ENCODE measurements at regions not wholly inside any gene's neighbourhood (a gene's known extent, or its start where the extent isn't known, plus 50 kb on each side); places are given as distances from the start of the nearest gene placed in this dataset.

DNA sequence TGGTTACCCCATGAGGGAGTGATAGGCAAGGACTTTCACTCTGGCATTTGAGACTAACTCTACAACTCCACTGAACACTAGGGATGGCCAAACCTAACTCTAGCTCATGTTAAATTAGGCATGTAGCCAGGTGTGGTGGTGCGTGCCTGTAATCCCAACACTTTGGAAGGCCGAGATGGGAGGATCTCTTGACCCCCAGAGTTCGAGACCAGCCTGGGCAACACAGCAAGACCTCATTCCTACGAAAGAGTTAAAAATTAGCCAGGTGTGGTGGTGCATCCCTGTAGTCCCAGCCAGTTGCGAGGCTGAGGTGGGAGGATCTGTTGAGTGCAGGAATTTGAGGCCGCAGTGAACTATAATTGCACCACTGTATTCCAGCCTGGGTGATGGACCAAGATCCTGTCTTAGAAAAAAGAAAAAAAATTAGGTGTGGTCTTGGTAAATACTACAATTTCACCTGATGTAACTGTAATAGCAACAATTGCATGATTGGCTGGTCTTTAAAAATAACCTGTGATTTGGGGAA, 81.2 kb upstream of the ARHGAP29 start:
- H3K79me2 ChIP-seq (ENCODE audit: low read depth) = peaks cover 10% of the 10 kb centered on the region
- H3K27me3 ChIP-seq (ENCODE audit: insufficient read depth, low read depth) = no peaks in the 10 kb centered on the region
- H3K9me2 ChIP-seq (ENCODE audit: insufficient read depth) = no peaks in the 10 kb centered on the region
- H3K4me2 ChIP-seq = no peak overlapping the region
- no peak overlapping the region for H3K4me3 ChIP-seq
- POLR2A ChIA-PET (ENCODE audit: unreplicated experiment) = interaction anchor here (0.6 kb wide), 1 partner anchor 18 kb away, joined by 4 read pairs; no protein-coding TSS in a partner anchor
- H4K20me1 ChIP-seq (ENCODE audit: insufficient read depth) = no peaks in the 10 kb centered on the region
- DNase-seq = no peak
- H3K4me1 ChIP-seq (replicated peaks; ENCODE audit: insufficient read depth) = peaks cover 40% of the 10 kb centered on the region
- no peaks in the 10 kb centered on the region for H3K9me3 ChIP-seq (ENCODE audit: insufficient read depth, low read depth)
- no peak overlapping the region for H2AFZ ChIP-seq
- H3K27ac ChIP-seq = no peak overlapping the region
- TF ChIP-seq EZH2 (IDR thresholded peaks at IDR 0.05; ENCODE audit: low read depth) = no peak
- TF ChIP-seq, protein P1, sequence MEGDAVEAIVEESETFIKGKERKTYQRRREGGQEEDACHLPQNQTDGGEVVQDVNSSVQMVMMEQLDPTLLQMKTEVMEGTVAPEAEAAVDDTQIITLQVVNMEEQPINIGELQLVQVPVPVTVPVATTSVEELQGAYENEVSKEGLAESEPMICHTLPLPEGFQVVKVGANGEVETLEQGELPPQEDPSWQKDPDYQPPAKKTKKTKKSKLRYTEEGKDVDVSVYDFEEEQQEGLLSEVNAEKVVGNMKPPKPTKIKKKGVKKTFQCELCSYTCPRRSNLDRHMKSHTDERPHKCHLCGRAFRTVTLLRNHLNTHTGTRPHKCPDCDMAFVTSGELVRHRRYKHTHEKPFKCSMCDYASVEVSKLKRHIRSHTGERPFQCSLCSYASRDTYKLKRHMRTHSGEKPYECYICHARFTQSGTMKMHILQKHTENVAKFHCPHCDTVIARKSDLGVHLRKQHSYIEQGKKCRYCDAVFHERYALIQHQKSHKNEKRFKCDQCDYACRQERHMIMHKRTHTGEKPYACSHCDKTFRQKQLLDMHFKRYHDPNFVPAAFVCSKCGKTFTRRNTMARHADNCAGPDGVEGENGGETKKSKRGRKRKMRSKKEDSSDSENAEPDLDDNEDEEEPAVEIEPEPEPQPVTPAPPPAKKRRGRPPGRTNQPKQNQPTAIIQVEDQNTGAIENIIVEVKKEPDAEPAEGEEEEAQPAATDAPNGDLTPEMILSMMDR (conservative IDR thresholded peaks at IDR 0.05) = no peak
- intact Hi-C loops (cut with micrococcal nuclease; ENCODE audit: unreplicated experiment) = no loop called here
- peaks cover 51% of the 10 kb centered on the region for H3F3A ChIP-seq (ENCODE audit: insufficient read depth, low read depth)
- H3K36me3 ChIP-seq (ENCODE audit: low read depth) = no peaks in the 10 kb centered on the region
- BruUV-seq (replicated peaks) = no TSS peak
- CTCF ChIA-PET = no interaction called here

GRCh38 chr1:94317790-94318188, 80.4 kb upstream of the ARHGAP29 start:
- ChIA-PET POLR2A (ENCODE audit: unreplicated experiment) (interaction anchor here (0.6 to 0.7 kb wide), 3 partner anchors 17 to 80 kb away, joined by 3 to 4 read pairs (median 3); no protein-coding TSS in a partner anchor), CTCF (interaction anchor here (1.1 kb wide), 1 partner anchor 17 kb away, joined by 3 read pairs; no protein-coding TSS in a partner anchor)

DNA sequence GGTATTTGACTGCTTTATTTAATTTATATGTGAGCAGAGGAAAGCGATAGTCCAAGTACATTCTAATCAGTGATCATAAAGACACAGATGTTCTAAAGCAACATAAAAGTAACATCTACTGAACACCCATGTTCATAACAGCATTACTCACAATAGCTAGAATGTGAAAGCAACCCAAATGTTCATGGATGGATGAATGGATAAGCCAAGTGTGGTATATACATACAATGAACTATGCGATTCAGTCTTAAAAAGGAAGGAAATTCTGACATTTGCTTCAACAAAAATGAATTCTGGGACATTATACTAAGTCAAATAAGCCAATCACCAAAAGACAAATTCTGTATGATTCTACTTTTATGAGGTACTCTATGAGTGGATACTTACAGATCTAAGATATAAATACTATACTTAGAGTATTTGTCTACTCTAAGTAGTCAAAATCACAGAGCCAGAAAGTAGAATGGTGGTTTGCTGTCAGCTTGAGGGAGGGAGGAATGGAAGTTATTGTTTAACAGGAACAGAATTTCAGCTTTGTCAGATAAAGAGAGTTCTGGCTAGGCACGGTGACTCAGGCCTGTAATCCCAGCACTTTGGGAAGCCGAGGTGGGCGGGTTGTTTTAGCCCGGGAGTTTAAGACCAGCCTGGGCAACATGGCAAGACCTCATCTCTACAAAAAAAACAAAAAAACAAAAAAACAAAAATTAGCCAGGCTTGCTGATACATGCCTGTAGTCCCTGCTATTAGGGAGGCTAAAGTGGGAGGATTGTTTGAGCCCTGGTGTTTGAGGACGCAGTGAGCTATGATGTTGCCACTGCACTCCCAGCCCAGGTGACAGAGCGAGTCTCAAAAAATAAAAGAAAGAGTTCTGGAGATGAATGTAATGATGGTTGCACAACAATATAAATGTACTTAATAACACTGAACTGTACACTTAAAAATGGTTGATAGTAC, 79.7 kb upstream of the ARHGAP29 start:
- no peak for DNase-seq
- H3K4me3 ChIP-seq = no peak overlapping the region
- TF ChIP-seq, protein P1 (conservative IDR thresholded peaks at IDR 0.05) = no peak
- no peak for TF ChIP-seq EZH2 (IDR thresholded peaks at IDR 0.05; ENCODE audit: low read depth)
- no peak overlapping the region for H2AFZ ChIP-seq
- no peak overlapping the region for H3K4me2 ChIP-seq
- H3K27me3 ChIP-seq (ENCODE audit: insufficient read depth, low read depth) = no peaks in the 10 kb centered on the region
- intact Hi-C loops (cut with micrococcal nuclease; ENCODE audit: unreplicated experiment) = no loop called here
- no peak overlapping the region for H3K27ac ChIP-seq
- H3K9me3 ChIP-seq (ENCODE audit: insufficient read depth, low read depth) = no peaks in the 10 kb centered on the region
- BruUV-seq (replicated peaks) = no TSS peak
- H3K79me2 ChIP-seq (ENCODE audit: low read depth) = 0 out of 2 replicates have a peak, but pooled peaks cover 3% of the 10 kb centered on the region
- ChIA-PET POLR2A (ENCODE audit: unreplicated experiment) (interaction anchor here (0.6 to 0.7 kb wide), 2 partner anchors 36 to 79 kb away, joined by 3 read pairs; no protein-coding TSS in a partner anchor), CTCF (interaction anchor here (0.9 to 1.1 kb wide), 2 partner anchors 16 to 17 kb away, joined by 3 read pairs; no protein-coding TSS in a partner anchor)
- H3K9me2 ChIP-seq (ENCODE audit: insufficient read depth) = no peaks in the 10 kb centered on the region
- peaks cover 39% of the 10 kb centered on the region for H3F3A ChIP-seq (ENCODE audit: insufficient read depth, low read depth)
- H4K20me1 ChIP-seq (ENCODE audit: insufficient read depth) = no peaks in the 10 kb centered on the region
- H3K4me1 ChIP-seq (replicated peaks; ENCODE audit: insufficient read depth) = peaks cover 26% of the 10 kb centered on the region
- H3K36me3 ChIP-seq (ENCODE audit: low read depth) = no peaks in the 10 kb centered on the region

More at GRCh38 chr1:94317790-94318188, 80.4 kb upstream of the ARHGAP29 start:
- Histone ChIP-seq H3K36me3 (ENCODE audit: low read depth) (no peaks in the 10 kb centered on the region), H3K27ac (no peak overlapping the region), H4K20me1 (ENCODE audit: insufficient read depth) (no peaks in the 10 kb centered on the region), H3K4me1 (replicated peaks; ENCODE audit: insufficient read depth) (peaks cover 33% of the 10 kb centered on the region), H2AFZ (no peak overlapping the region), H3K9me2 (ENCODE audit: insufficient read depth) (no peaks in the 10 kb centered on the region), H3K79me2 (ENCODE audit: low read depth) (0 out of 2 replicates have a peak, but pooled peaks cover 3% of the 10 kb centered on the region), H3K9me3 (ENCODE audit: insufficient read depth, low read depth) (no peaks in the 10 kb centered on the region), H3K4me3 (no peak overlapping the region), H3F3A (ENCODE audit: insufficient read depth, low read depth) (peaks cover 43% of the 10 kb centered on the region), H3K4me2 (no peak overlapping the region), H3K27me3 (ENCODE audit: insufficient read depth, low read depth) (no peaks in the 10 kb centered on the region)
- intact Hi-C loops (cut with micrococcal nuclease; ENCODE audit: unreplicated experiment) = no loop called here
- DNase-seq = no peak
- BruUV-seq (replicated peaks) = no TSS peak
- TF ChIP-seq, protein P1 (conservative IDR thresholded peaks at IDR 0.05) = no peak
- no peak for TF ChIP-seq EZH2 (IDR thresholded peaks at IDR 0.05; ENCODE audit: low read depth)

Measured in PC-9 (cell line).